OCI-LY3 (cell line): ENCODE measurements at regions not wholly inside any gene's neighbourhood (a gene's known extent, or its start where the extent isn't known, plus 50 kb on each side); places are given as distances from the start of the nearest gene placed in this dataset.
"Not testable (repeated sequence)": the region's sequence is repeated elsewhere in the genome, so short reads cannot be mapped to it uniquely, and the experiment has no call there.

Experiments
- H2AFZ ChIP-seq: fragments of 200-600, 300-600 bp; shearing (Covaris generic); 2 replicates; pipeline ENCODE4 v1.6.0; 2014; ENCODE audit warnings: antibody characterized with exemption, low read depth, low read length
- H3K27ac ChIP-seq: fragments of 200-600, 300-600 bp; sonication (generic); 2 replicates; pipeline ENCODE4 v1.5.1; 2014; ENCODE audit warnings: mild to moderate bottlenecking, low read length, moderate library complexity, mixed read lengths
- H3K27me3 ChIP-seq: fragments of 200-600, 300-600 bp; sonication (generic); 2 replicates; pipeline ENCODE4 v1.6.1; 2014; ENCODE audit warnings: low read depth, low read length, mixed read lengths
- H3K36me3 ChIP-seq: fragments of 200-600, 300-600 bp; sonication (generic); replicated peaks from 2 replicates; pipeline ENCODE3; 2014; ENCODE audit warnings: low read depth, low read length, mixed read lengths
- H3K4me1 ChIP-seq: fragments of 300-600, 200-600 bp; sonication (generic); 2 replicates; pipeline ENCODE4 v1.6.1; 2014; ENCODE audit warnings: low read length, mixed read lengths
- H3K4me2 ChIP-seq: fragments of 200-600, 300-600 bp; sonication (generic); 2 replicates; pipeline ENCODE4 v1.6.1; 2014; ENCODE audit warnings: low read length, mixed read lengths
- H3K4me3 ChIP-seq: fragments of 300-600, 200-600 bp; sonication (generic); 2 replicates; pipeline ENCODE4 v1.5.1; 2014; ENCODE audit warnings: antibody characterized with exemption, mild to moderate bottlenecking, low read length, moderate library complexity
- H3K79me2 ChIP-seq: fragments of 300-600, 200-600 bp; shearing (Covaris generic); 2 replicates; pipeline ENCODE4 v1.6.1; 2014; ENCODE audit warnings: mild to moderate bottlenecking, low read length, mixed read lengths
- H3K9ac ChIP-seq: fragments of 300-600, 200-600 bp; shearing (Covaris generic); 2 replicates; pipeline ENCODE4 v1.6.0; 2014; ENCODE audit warnings: mild to moderate bottlenecking, low read length, moderate library complexity
- H3K9me3 ChIP-seq: fragments of 200-600, 300-600 bp; shearing (Covaris generic); 2 replicates; pipeline ENCODE4 v1.6.1; 2014; ENCODE audit warnings: low read length, mixed read lengths; ENCODE audit not compliant: insufficient read depth
- H4K20me1 ChIP-seq: fragments of 200-600, 300-600 bp; sonication (generic); 2 replicates; pipeline ENCODE4 v1.6.1; 2016; ENCODE audit warnings: low read length, mixed read lengths; ENCODE audit not compliant: insufficient read depth
- EZH2phosphoT487 ChIP-seq: fragments of 200-600 bp; shearing (Covaris generic); IDR thresholded peaks from 2 replicates; pipeline ENCODE4 v1.6.1; 2018; ENCODE audit warnings: antibody characterized with exemption, mixed run types, low read depth
- TF ChIP-seq, protein P1 (sequence below): fragments of 200-600, 300-600 bp; sonication (generic); IDR thresholded peaks from 2 replicates; pipeline ENCODE4 v1.5.1; 2014; ENCODE audit warnings: antibody characterized with exemption, low read length, low read depth

DNA sequence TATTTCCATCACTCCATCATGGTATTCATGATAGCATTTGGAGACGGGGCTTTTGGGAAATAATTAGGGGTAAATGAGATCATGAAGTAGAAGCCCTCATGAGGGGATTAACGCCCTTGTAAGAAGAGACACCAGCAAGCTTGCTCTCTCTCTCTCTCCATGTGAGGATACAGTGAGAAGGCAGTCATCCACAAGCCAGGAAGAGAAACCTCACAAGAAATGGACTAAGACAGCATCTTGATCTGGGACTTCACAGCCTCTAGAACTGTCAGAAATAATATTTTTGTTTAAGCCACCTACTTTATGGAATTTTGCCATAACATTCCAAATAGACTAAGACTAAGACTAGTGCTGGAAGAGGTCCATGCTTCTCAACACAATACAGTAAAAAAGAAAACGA is 464.6 kb upstream of the GCFC2 start:
- Histone ChIP-seq H3K4me2 (no peak overlapping the region), H3K27ac (no peak overlapping the region), H3K79me2 (no peaks in the 10 kb centered on the region), H3K9me3 (peaks cover 2% of the 10 kb centered on the region; the same call in 1 of the 2 replicates), H3K36me3 (no peaks in the 10 kb centered on the region), H3K9ac (no peak overlapping the region), H3K4me1 (no peaks in the 10 kb centered on the region), H4K20me1 (no peaks in the 10 kb centered on the region), H3K4me3 (no peak overlapping the region), H2AFZ (no peak overlapping the region), H3K27me3 (no peaks in the 10 kb centered on the region)
- TF ChIP-seq, protein P1, sequence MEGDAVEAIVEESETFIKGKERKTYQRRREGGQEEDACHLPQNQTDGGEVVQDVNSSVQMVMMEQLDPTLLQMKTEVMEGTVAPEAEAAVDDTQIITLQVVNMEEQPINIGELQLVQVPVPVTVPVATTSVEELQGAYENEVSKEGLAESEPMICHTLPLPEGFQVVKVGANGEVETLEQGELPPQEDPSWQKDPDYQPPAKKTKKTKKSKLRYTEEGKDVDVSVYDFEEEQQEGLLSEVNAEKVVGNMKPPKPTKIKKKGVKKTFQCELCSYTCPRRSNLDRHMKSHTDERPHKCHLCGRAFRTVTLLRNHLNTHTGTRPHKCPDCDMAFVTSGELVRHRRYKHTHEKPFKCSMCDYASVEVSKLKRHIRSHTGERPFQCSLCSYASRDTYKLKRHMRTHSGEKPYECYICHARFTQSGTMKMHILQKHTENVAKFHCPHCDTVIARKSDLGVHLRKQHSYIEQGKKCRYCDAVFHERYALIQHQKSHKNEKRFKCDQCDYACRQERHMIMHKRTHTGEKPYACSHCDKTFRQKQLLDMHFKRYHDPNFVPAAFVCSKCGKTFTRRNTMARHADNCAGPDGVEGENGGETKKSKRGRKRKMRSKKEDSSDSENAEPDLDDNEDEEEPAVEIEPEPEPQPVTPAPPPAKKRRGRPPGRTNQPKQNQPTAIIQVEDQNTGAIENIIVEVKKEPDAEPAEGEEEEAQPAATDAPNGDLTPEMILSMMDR, result no peak
- no peak for TF ChIP-seq EZH2phosphoT487

DNA sequence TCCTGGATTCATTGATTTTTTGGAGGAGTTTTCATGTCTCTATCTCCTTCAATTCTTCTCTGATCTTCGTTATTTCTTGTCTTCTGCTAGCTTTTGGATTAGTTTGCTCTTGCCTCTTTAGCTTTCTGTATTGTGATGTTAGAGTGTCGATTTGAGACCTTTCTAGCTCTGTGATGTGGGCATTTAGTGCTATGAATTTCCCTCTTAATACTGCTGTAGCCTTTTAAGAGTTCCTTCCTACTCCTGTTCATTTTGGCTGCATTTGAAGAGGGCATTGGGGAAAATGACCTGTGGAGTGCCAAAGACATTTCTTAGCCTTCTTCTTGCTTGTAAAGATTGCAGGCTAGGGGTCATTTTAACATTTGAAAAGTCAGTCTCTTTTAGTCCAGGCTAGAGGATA is 463.8 kb upstream of the GCFC2 start:
- H3K27ac ChIP-seq, result no peak overlapping the region
- H3K4me1 ChIP-seq, result no peaks in the 10 kb centered on the region
- no peaks in the 10 kb centered on the region for H4K20me1 ChIP-seq
- no peak overlapping the region for H3K9ac ChIP-seq
- no peaks in the 10 kb centered on the region for H3K36me3 ChIP-seq
- TF ChIP-seq, protein P1, result no peak
- no peak for TF ChIP-seq EZH2phosphoT487
- no peaks in the 10 kb centered on the region for H3K79me2 ChIP-seq
- no peaks in the 10 kb centered on the region for H3K27me3 ChIP-seq
- no peak overlapping the region for H3K4me3 ChIP-seq
- H3K9me3 ChIP-seq, result no peaks in the 10 kb centered on the region
- H3K4me2 ChIP-seq, result no peak overlapping the region
- no peak overlapping the region for H2AFZ ChIP-seq

DNA sequence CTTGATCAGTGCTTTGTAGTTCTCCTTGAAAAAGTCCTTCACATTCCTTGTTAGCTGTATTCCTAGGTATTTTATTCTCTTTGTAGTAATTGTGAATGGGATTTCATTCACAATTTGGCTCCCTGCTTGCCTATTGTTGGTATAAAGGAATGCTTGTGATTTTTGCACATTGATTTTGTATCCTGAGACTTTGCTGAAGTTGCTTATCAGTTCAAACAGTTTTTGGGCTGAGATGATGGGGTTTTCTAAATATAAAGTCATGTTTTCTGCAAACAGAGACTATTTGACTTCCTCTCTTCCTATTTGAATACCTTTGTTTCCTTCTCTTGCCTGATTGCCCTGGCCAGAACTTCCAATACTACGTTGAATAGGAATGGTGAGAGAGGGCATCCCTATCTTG is 462.5 kb upstream of the GCFC2 start:
- H3K27ac ChIP-seq, H3K36me3 ChIP-seq, H3K9me3 ChIP-seq, H3K4me2 ChIP-seq, H3K4me1 ChIP-seq, H3K4me3 ChIP-seq, H3K27me3 ChIP-seq, H3K9ac ChIP-seq, H4K20me1 ChIP-seq, H3K79me2 ChIP-seq, H2AFZ ChIP-seq: not testable (repeated sequence)

DNA sequence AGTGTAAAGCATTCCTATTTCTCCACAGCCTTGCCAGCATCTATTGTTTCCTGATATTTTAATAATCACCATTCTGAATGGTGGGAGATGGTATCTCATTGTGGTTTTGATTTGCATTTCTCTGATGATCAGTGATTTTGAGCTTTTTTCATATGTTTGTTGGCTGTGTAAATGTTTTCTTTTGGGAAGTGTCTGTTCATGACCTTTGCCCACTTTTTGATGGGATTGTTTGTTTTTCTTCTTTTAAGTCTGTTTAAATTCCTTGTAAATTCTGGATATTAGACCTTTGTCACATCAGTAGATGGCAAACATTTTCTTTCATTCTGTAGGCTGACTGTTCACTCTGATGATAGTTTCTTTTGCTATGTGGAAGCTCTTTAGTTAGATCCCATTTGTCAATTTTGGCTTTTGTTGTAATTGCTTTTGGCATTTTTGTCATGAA is 461.5 kb upstream of the GCFC2 start:
- not testable (repeated sequence) for H3K9me3 ChIP-seq, H2AFZ ChIP-seq, H3K27me3 ChIP-seq, H3K27ac ChIP-seq, H3K9ac ChIP-seq, H3K79me2 ChIP-seq, H4K20me1 ChIP-seq, H3K4me1 ChIP-seq, H3K36me3 ChIP-seq, H3K4me3 ChIP-seq, H3K4me2 ChIP-seq

DNA sequence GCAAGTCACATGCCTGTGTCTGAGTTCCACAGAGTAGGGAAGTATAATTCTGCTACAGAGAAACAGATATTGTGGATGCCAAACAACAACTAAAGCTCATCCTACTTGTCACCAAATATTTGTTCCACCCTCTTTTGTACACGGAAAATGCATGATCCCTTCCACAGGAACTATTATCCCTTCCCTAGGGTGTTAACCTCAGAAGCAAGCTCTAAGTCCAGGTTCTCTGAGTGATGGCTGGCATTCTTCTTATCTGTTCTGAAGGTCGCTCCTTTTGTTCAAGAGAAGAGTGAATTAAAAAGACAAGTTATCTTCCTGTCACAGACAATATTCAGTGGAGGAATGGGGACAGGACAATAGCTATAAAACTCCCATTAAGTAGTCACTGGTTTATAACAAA is 460.1 kb upstream of the GCFC2 start:
- Histone ChIP-seq H2AFZ (no peak overlapping the region), H4K20me1 (no peaks in the 10 kb centered on the region), H3K4me1 (no peaks in the 10 kb centered on the region), H3K9ac (no peak overlapping the region), H3K4me2 (no peak overlapping the region), H3K4me3 (no peak overlapping the region), H3K27ac (no peak overlapping the region), H3K27me3 (no peaks in the 10 kb centered on the region), H3K9me3 (no peaks in the 10 kb centered on the region), H3K79me2 (no peaks in the 10 kb centered on the region), H3K36me3 (no peaks in the 10 kb centered on the region)
- no peak for TF ChIP-seq EZH2phosphoT487
- TF ChIP-seq, protein P1, result no peak
